GM12892 (cell line): ENCODE measurements at regions not wholly inside any gene's neighbourhood (a gene's known extent, or its start where the extent isn't known, plus 50 kb on each side); places are given as distances from the start of the nearest gene placed in this dataset.

Source experiments
- DNase-seq: peaks from one replicate; pipeline ENCODE4 v3.0.0; 2011; ENCODE audit not compliant: insufficient read length
- FAIRE-seq: peaks from 2 replicates; lab custom pipeline; 2011; peaks lifted over from hg19 to GRCh38; lab: Jason Lieb, UNC
- POLR2A ChIP-seq: IDR thresholded peaks from 2 replicates; pipeline ENCODE4 v1.6.1; 2011; ENCODE audit warnings: low read depth, low read length, control low read depth
- POLR2AphosphoS5 ChIP-seq: IDR thresholded peaks from 2 replicates; pipeline ENCODE4 v1.6.1; 2011; ENCODE audit warnings: low read depth, low read length, control low read depth
- TAF1 ChIP-seq: IDR thresholded peaks from 2 replicates; pipeline ENCODE4 v1.6.1; 2011; ENCODE audit warnings: low read depth, mild to moderate bottlenecking, control low read depth, low read length, borderline replicate concordance

- DNase-seq (no peak), FAIRE-seq (no peak)
- TF ChIP-seq POLR2A (no peak), POLR2AphosphoS5 (no peak), TAF1 (no peak)
Observed at GRCh38 chr5:2381861-2382260, 369.6 kb downstream of the IRX2 start.

- FAIRE-seq = no peak
- no peak for DNase-seq
- no peak for TF ChIP-seq POLR2A
- TF ChIP-seq POLR2AphosphoS5 = no peak
- TF ChIP-seq TAF1 = no peak
Observed at GRCh38 chr5:2381070-2381469, 370.4 kb downstream of the IRX2 start.

GRCh38 chr5:2378976-2379375, 372.5 kb downstream of the IRX2 start:
- FAIRE-seq (no peak), DNase-seq (no peak)
- TF ChIP-seq POLR2AphosphoS5 (no peak), POLR2A (no peak), TAF1 (no peak)

- TF ChIP-seq POLR2AphosphoS5 = no peak
- no peak for TF ChIP-seq TAF1
- no peak for TF ChIP-seq POLR2A
- DNase-seq = no peak
- FAIRE-seq = no peak
Observed at GRCh38 chr5:2378108-2378507, 373.4 kb downstream of the IRX2 start.

GRCh38 chr5:2376486-2376885, 375.0 kb downstream of the IRX2 start:
- DNase-seq (no peak), FAIRE-seq (no peak)
- TF ChIP-seq POLR2A (no peak), TAF1 (no peak)

- FAIRE-seq = no peak
- TF ChIP-seq TAF1 (no peak), POLR2A (no peak), POLR2AphosphoS5 (no peak)
- no peak for DNase-seq
Observed at GRCh38 chr5:2375757-2376250, 375.7 kb downstream of the IRX2 start.

GRCh38 chr5:2375291-2375690, 376.2 kb downstream of the IRX2 start:
- FAIRE-seq = no peak
- TF ChIP-seq POLR2A (no peak), POLR2AphosphoS5 (no peak)
- no peak for DNase-seq

GRCh38 chr5:2374703-2375102, 376.8 kb downstream of the IRX2 start:
- DNase-seq (no peak), FAIRE-seq (no peak)
- no peak for TF ChIP-seq POLR2A
- no peak for TF ChIP-seq TAF1
- TF ChIP-seq POLR2AphosphoS5 = no peak

GRCh38 chr5:2373631-2374030, 377.8 kb downstream of the IRX2 start:
- TF ChIP-seq POLR2AphosphoS5 = no peak
- TF ChIP-seq POLR2A = no peak
- TF ChIP-seq TAF1 = no peak
- DNase-seq (no peak), FAIRE-seq (no peak)

- DNase-seq (no peak), FAIRE-seq (no peak)
- TF ChIP-seq TAF1 (no peak), POLR2A (no peak), POLR2AphosphoS5 (no peak)
Observed at GRCh38 chr5:2371419-2371710, 380.1 kb downstream of the IRX2 start.

- DNase-seq (no peak), FAIRE-seq (no peak)
- no peak for TF ChIP-seq POLR2AphosphoS5
- TF ChIP-seq POLR2A = no peak
- no peak for TF ChIP-seq TAF1
Observed at GRCh38 chr5:2370626-2371418, 380.7 kb downstream of the IRX2 start.

GRCh38 chr5:2369178-2369577, 382.3 kb downstream of the IRX2 start:
- TF ChIP-seq TAF1 (no peak), POLR2A (no peak), POLR2AphosphoS5 (no peak)
- FAIRE-seq (no peak), DNase-seq (no peak)

- TF ChIP-seq TAF1 = no peak
- TF ChIP-seq POLR2A = no peak
- FAIRE-seq = no peak
- no peak for DNase-seq
Observed at GRCh38 chr5:2366816-2367215, 384.7 kb downstream of the IRX2 start.
